NCI-H1930 (cell line): ENCODE measurements at regions not wholly inside any gene's neighbourhood (a gene's known extent, or its start where the extent isn't known, plus 50 kb on each side); places are given as distances from the start of the nearest gene placed in this dataset.
"Not testable (repeated sequence)": the region's sequence is repeated elsewhere in the genome, so short reads cannot be mapped to it uniquely, and the experiment has no call there.

Experiments used
- DNase-seq, 2 experiments: peaks; one replicate each; lab custom pipeline; 2025; lab: John Stamatoyannopoulos, UW

DNA sequence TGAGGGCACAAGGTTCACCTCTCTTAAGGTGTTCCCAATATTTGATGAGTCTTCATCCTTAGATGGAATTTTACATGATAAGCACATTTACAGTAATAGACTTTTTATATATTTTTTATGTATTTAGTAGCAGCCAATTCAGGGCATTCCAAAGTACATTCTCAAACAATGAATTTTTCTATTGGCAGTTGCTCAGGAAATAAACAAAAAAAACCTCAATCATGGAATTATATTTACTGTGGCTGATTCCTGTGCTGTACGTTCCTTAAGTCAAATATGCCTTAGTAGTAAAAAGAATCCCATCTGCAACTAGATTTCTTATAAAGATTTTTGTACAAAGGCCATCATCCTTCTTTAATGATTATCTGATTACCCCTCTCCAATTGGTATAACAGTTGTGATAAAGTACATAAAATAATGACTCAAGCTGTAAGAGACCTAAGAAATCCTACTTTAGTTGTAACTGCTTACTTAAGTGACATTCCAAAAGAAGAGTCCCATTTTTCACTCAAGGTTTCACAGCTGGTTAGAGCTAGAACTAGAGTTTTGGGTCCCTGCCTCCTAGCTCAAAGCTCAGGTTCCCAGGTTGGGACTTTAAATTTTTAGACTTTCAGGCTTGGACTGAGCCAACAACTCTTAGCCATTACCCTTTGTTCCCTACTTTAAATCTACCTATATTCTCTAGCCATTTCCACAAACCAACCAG, 152.7 kb downstream of the FHIP1A start:
- DNase-seq, result no peak

DNA sequence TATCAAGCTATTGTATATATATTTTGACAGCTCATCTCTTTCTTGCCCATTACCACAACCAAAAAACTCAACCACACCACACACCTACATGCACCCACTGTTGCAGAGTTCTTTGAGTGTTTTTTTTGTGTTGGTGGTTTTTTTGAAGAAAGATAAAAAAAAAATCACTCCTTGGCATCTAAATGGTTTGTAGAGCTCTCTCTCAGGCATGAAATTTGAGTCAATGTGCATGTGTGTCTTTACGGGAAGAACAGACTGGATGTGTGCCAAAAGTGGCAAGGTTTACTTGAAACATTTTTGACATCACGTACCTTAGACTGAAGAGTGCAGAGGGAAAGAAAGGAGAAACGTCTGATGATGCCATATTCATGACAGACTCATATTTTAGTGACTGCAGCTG, 154.2 kb downstream of the FHIP1A start:
- DNase-seq, result no peak

DNA sequence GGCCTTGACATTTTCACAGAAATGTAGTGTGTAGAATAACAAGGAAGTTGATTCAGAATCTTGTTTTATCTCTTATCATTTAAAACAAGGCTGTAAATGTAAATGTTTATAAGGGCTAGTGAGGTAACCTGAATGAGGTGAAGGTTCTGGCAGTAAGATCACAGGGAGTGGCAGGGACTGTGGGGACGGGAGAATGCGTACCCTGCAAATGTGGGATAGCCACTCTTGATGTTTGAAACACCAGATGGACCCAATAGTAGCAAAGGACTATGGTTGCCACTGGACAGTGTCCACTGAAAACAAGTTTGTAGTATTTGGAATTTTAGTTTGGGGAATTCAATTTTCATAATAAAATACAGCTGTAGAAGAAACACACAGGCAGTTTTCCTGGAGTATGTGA, 155.3 kb downstream of the FHIP1A start:
- DNase-seq, result no peak

DNA sequence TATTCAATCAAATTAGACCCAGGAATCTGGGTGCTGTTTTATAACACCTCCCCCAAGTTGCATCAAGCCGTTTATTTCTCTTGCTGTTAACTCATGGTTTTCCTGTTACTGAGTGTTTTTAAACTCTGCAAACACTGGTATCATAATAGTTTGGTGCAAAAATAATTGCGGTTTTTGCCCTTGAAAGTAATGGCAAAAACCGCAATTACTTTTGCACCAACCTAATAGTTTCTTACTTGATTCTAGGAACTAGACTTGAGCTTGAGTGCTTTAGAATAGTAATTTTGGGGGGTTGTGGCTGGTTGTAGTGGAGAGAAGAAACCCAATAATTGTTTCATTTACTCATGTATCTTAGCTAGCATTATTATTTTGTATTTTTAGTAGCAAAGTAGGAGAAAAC, 156.6 kb downstream of the FHIP1A start:
- no peak for DNase-seq

DNA sequence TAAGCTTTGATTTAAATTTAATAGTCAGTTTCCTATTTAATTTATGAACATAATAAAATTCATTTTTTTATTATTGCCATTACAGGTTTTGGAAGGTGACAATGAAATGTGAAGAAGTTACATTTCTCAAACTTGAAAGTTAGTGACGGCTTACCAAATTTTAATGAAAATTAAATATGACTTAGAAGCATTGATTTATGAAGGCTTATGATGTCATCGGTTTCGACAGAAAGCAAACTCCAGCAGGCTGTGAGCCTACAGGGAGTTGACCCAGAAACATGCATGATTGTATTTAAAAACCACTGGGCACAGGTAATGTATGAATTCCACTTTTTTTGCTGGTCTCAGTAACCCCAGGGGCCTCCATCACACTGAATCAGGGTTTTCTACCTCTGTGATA, 157.1 kb downstream of the FHIP1A start:
- no peak for DNase-seq

DNA sequence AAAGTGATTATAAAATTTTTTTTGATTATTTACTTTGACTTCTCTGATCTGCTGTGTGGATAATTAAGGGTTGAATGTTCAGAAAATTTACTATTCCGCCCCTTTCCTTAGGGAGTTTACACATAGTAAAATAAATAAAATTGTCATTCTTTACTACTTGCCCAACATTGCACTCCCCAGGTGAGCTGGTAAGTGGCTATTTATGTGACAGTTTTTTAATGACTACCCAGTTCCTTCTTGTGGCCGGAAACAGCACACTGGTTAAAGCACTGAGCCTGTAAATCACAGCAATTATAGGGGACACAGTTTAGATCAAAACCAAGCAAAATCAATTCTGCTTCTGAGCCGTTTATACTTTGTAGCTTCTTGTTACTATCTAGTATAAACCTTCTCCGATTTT, 158.1 kb downstream of the FHIP1A start:
- no peak for DNase-seq

DNA sequence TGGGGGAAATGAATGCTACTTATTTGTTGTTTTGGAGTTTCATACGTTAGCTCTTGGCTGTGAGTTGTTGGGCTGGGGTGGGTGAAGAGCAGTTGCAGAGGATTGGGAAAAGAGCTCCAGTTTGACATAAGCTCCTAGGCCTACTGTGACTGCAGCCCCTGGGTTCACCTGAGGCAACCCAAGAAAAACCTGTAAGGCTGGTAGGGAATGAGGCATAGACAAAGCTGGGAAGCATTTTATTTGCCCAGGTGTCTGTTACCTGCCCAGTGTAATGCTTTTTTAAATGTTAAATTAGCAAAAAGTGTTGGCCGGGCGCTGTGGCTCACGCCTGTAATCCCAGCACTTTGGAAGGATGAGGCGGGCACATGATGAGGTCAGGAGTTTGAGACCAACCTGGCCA, 160.0 kb downstream of the FHIP1A start:
- no peak for DNase-seq

DNA sequence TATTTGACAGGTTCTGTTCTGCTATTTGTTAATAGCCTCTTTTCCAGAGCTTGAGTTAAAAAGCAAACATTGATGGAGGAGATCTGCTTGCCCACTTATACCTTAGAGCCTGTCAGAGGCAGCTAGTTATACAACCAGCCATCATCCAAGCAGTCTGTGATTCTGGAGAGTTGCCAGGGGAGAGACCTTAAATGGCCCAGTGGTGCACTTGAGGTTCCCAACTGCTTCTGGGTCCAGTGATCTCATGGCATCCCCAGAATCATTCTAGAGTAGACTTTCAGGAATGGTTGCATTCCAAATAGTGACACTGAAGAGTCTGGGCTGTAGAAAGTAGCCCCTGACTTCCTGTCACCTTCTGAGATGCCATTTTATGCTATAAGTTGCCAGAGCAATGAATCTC, 160.7 kb downstream of the FHIP1A start:
- no peak for DNase-seq

DNA sequence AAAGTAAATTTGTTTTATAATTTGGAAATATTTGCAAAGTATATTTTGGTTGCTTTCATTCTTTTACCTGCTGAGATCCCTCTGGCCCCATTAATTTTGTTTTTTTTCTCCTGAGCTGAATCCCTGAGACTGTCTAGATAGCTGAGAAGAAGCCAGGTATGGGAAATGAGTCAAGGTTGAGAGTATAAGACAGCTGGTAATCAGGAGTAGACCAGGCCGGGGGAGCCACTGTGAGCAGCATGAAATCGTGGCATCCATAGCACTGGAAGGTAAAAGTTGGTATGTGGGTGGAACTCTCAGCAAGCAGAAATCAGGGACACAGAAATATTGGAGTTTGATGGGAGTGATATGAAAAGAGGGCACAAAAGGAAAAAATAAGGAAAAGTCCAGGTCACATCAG, 164.5 kb downstream of the FHIP1A start:
- DNase-seq, result no peak

DNA sequence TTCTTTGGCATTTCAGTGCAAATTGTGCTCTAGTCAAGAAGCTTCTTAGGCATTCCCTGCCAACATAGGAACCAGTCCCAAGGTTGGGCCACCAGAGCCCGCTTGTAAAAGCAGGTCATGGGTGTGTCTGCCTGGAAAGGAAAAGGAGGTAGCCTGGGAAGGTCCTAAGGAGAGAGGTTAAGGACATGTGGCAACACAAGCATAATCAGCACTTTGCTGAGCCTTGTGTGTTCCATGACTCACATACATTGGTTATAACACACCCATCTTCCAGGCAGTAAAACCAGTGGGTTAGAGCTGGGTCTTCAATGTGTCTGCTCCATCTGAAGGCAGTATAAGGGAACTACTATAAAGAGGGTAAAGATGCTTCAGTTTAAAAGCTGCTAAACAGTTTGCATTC, 165.0 kb downstream of the FHIP1A start:
- DNase-seq, result no peak

DNA sequence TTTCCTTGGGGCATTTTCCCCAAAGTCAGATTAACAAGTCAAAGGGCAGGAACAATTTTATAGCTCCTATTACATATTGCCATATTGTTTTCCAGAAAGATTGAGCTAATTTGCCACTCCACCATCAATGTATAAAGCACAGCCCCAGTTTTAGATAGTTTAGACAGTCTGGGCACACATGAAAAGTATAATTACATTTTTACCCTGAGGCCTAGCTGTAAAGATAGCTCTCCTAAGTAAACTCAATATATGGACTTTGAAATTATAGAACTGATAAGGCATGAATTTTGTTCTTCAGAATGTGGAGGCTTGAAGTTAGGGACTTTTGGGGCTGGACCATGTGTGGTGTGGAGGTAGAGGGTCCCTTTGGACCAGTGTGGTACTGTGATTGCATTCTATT, 166.0 kb downstream of the FHIP1A start:
- no peak for DNase-seq

DNA sequence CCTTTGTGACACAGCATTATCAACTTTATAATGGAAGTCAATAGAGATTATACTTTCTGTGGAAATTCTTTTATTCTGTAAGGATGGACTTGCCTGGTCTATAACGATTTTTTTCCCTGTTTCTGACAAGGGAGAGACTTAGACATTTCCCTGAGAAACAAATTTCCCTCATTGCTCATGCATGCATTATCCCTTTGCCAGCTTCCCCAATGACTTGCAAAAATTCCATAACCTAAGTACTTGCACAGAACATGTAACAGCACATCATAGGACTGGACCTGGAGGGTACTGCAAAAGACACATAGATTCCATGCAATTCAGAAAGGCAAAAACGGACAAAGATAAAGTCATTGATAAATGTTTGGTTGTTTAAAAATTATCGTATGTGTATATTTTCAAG, 166.7 kb downstream of the FHIP1A start:
- DNase-seq, result no peak

DNA sequence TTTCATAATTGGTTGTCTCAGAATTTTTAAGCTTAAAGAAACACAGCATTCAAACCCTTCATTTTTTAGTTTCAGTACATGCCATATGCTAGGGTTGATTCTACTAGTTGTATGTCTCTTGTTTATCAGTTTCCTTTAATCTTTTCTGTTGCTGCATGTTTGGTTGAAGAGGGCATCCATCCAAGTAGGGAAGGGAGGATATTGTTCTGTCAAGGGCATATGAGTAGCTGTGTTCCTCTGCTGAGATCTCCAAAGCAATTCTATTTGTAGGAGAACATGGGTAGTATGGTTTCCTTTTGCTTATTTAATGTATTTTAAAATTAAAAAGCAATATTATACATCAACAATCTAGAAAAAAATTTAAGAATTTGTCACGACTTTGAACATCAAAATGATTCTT, 167.7 kb downstream of the FHIP1A start:
- DNase-seq, result no peak

DNA sequence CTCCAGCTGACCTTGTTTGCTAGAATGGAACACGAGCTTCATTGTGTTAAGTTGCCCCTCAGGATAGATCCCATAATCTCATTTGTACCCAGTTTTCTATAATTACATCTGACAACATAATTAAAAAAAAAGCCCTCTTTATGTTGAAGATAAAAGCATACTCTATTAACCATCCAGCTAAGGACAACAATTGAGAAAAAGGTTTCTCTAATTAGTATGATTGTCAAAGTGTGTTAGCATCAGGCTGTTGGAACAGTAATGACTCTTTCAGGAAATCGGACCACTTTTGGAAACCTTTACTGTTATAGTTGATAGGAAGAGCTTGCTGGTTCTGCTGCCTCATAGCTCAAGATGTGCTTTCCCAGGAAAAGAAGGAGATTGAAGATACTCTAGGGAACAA, 172.6 kb downstream of the FHIP1A start:
- peak; percentile 86 to 87 for DNase-seq

DNA sequence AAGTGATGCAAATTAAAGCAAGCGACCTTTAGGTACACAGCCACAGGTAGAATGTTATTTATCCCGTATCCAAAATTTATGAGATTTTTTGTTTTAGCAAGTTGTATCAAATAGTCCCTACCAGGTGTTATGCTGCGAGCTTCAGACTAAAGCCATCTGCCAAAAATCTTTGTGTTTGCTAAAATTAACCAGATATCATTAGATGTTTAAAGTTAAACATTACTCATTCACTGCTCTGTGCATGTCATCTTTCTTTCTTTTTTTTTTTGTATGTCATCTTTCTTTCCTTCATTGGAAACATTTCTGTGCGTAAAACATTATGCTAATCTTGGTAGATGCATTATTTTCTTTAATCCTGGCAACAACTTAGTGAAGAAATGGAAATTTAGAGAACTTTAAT, 173.1 kb downstream of the FHIP1A start:
- no peak for DNase-seq

DNA sequence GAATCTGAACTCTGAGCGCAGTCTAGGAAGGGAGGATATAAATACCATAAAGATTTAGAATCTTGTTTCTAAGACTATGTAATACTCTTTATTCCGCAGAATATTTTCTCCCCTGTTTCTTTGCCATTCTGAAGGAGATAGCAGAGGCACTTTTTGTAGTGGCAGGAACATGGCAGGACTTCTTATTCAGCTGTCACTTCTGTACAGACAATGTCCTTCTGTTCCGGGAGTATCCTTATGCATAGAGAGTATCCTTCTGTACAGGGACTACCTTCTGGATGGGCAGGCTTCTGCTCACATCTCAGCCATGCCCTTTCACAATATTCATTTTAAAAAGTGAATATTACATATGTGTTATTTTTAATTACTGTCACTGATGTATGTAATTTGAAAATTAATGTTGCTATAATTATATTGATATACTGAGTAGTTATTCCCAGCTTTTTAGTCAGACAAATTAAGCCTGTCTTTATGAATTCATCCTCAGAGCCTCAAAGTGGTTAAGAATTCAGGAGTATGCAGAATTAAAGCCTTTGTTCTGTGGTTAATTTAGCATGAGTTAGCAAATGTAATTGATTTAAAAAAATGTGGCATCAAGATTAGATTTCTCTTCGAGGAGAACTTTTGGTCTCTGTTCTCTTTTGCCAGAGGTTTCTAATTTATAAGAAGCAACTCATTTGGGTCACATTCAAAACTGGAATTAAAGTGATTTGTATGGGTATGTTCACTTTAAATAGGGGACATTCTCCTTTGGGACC, 174.4 kb downstream of the FHIP1A start:
- no peak for DNase-seq

DNA sequence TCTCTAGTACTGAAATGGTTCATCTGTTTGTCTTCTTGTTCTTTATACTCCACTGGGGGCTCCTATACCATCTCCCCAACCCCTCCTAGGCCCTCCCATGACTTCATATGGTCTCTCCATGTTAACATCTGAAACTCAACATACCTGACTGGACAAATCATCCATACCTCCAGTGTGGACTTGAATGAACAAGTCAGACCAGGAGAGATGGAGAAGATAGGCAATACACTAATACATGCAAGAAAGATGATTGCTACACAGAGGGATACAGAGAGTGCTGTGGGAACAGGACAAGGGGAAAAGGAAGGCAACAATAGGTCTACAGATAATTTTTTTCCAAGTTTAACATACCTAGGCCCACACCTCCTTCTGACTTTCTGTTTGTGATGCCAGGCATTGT, 175.1 kb downstream of the FHIP1A start:
- no peak for DNase-seq

DNA sequence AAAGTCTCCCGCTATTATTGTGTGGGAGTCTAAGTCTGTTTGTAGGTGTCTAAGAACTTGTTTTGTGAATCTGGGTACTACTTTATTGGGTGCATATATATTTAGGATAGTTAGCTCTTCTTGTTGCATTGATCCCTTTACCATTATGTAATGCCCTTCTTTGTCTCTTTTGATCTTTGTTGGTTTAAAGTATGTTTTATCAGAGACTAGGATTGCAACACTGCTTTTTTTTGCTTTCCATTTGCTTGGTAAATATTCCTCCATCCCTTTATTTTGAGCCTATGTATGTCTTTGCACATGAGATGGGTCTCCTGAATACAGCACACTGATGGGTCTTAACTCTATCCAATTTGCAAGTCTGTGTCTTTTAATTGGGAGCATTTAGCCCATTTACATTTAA, 165.2 kb downstream of the GATB start:
- not testable (repeated sequence) for DNase-seq

DNA sequence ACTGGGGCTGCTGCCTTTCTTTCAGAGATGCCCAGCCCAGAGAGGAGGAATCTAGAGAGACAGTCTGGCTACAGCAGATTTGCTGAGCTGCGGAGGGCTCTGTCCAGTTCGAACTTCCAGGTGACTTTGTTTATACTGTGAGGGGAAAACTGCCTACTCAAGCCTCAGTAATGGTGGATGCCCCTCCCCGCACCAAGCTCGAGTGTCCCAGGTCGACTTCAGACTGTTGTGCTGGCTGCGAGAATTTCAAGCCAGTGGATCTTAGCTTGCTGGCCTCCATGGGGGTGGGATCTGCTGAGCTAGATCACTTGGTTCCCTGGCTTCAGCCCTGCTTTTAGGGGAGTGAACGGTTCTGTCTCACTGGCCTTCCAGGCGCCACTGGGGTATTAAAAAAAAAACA, 163.1 kb downstream of the GATB start:
- not testable (repeated sequence) for DNase-seq

DNA sequence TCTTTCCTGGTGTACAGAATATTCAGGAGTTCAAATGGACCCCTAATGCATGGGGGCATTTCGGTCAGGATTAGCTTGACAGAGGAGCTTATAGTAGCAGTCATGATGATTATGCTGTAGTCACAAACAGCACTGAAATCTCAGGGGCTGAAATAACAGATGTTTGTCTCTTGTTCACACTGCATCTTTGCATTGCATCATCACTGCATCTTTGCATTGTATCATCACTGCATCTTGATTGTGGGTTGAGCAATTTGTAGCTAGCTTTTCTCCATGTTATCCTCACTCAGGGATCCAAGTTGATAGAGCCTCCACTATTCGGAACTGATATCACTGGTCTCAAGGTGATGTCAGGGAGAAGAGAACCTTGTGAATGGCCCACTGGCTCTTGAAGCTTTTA, 160.9 kb downstream of the GATB start:
- no peak for DNase-seq

DNA sequence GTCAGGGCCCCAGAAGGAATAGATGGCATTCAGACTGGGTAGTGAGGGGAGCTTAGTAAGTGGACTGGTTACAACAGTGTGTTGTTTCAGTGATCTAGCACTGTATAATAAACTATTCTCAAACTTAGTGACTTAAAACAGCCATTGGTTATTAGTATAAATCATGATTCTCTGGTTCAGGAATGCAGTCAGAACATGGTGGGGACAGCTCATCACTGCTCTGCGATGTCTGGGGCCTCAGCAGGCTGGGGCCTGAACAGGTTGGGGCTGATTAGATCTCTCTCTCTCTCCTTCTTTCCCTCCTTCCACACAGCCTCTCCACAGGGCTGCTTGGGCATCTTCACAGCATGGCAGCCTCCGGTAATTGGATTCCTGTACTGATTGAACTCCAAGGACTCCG, 160.4 kb downstream of the GATB start:
- DNase-seq, result no peak

DNA sequence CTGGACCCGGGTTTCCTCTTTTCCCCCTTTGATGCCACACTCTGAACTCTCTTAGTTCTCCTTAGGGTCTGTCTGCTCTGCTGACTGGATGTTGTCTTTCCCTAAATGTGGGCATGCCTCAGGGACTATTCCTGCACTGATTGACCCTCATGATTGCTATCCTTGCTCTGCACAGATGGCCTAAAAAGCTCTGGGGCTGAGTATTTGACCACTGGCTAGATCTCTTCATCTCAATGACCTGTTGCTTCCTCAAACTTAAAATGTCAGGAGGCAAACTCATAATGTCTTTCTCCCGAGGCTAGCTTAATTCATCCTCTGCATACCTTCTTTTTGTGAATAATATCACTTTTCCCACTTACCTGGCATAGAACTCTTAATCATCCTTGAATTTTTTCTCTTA, 157.4 kb downstream of the GATB start:
- no peak for DNase-seq

DNA sequence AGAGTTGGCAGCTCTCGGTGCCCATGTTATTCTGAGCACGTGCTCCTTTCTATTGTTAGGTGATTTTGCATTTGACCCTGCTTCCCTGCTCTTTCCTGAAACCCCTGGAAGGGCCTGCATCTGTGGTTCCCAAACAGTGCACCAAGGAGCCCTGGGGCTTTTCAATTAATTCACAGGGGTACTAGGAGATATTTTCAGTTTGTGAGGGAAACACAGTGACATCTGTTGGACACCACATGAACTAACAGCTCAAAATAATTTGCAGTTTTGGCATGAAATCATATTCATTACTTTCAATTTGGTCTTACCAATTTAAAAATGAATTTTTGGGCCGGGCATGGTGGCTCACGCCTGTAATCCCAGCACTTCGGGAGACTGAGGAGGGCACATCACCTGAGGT, 156.6 kb downstream of the GATB start:
- DNase-seq, result no peak

DNA sequence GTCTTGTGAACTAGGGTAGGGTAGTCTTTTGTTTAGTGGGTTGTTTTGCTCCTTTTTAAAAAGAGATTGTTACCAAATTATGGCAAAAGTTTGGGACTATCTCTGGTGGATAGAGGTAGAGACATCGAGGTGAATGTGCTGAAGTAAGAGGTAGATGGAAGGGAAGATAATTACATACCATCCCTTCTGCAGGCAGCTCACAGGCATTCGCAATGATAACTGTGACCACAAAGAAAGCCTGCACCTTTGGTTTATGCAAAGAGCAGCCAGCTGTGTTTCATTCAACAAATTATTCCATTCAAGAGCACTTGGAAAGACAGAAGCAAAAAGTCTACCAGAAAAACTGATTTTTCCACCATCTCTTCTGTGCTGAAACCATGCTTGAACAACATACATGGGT, 155.6 kb downstream of the GATB start:
- no peak for DNase-seq
